Stimulated activated CD8-positive, alpha-beta memory T cell treated with anti-CD3 and anti-CD28 coated beads, Interleukin-7, amount 100 ng/mL, for 24 hours (primary cell): ENCODE measurements at regions not wholly inside any gene's neighbourhood (a gene's known extent, or its start where the extent isn't known, plus 50 kb on each side); places are given as distances from the start of the nearest gene placed in this dataset.
"Not testable (repeated sequence)": the region's sequence is repeated elsewhere in the genome, so short reads cannot be mapped to it uniquely, and the experiment has no call there.

Experiments
- DNase-seq: peaks from one replicate; pipeline ENCODE4 v3.0.0-alpha.2; 2020; ENCODE audit warnings: low read depth

- DNase-seq: no peak
These were observed 100.8 kb upstream of the B3GAT1 start for GRCh38 chr11:134512571-134513538.

- DNase-seq: no peak
These were observed 100.0 kb upstream of the B3GAT1 start for GRCh38 chr11:134512061-134512460.

GRCh38 chr11:134511255-134511654, 99.2 kb upstream of the B3GAT1 start:
- DNase-seq: no peak

GRCh38 chr11:134510233-134511040, 98.4 kb upstream of the B3GAT1 start:
- no peak for DNase-seq

- DNase-seq: no peak
These were observed 97.6 kb upstream of the B3GAT1 start for GRCh38 chr11:134509381-134510232.

- DNase-seq: no peak
These were observed 96.4 kb upstream of the B3GAT1 start for GRCh38 chr11:134508219-134508990.

GRCh38 chr11:134506046-134506445, 94.0 kb upstream of the B3GAT1 start:
- no peak for DNase-seq

- no peak for DNase-seq
These were observed 93.1 kb upstream of the B3GAT1 start for GRCh38 chr11:134505125-134505524.

- DNase-seq: no peak
These were observed 92.3 kb upstream of the B3GAT1 start for GRCh38 chr11:134504146-134504905.

GRCh38 chr11:134503596-134503995, 91.6 kb upstream of the B3GAT1 start:
- no peak for DNase-seq

GRCh38 chr11:134503100-134503499, 91.1 kb upstream of the B3GAT1 start:
- DNase-seq: no peak

GRCh38 chr11:134502153-134502550, 90.1 kb upstream of the B3GAT1 start:
- DNase-seq: no peak

- DNase-seq: no peak
These were observed 89.5 kb upstream of the B3GAT1 start for GRCh38 chr11:134501406-134502152.

GRCh38 chr11:134500621-134501020, 88.6 kb upstream of the B3GAT1 start:
- DNase-seq: no peak

GRCh38 chr11:134499990-134500389, 87.9 kb upstream of the B3GAT1 start:
- DNase-seq: no peak

- no peak for DNase-seq
These were observed 86.5 kb upstream of the B3GAT1 start for GRCh38 chr11:134498326-134499139.

GRCh38 chr11:134497586-134497985, 85.5 kb upstream of the B3GAT1 start:
- DNase-seq: no peak

- not testable (repeated sequence) for DNase-seq
These were observed 84.0 kb upstream of the B3GAT1 start for GRCh38 chr11:134496058-134496457.

GRCh38 chr11:134494395-134494794, 82.4 kb upstream of the B3GAT1 start:
- DNase-seq: not testable (repeated sequence)
